Keratinocyte (primary cell): ENCODE measurements at regions not wholly inside any gene's neighbourhood (a gene's known extent, or its start where the extent isn't known, plus 50 kb on each side); places are given as distances from the start of the nearest gene placed in this dataset.

Source experiments
- EZH2 ChIP-seq: IDR thresholded peaks from one replicate; pipeline ENCODE4 v1.6.1; 2012; ENCODE audit warnings: inconsistent platforms, mild to moderate bottlenecking, low read length, moderate library complexity
- TF ChIP-seq, protein P1 (sequence below), 3 experiments: IDR thresholded peaks in 1 of 3; conservative IDR thresholded peaks in 1 of 3; optimal IDR thresholded peaks in 1 of 3; 2 replicates in 2 of 3; 3 replicates in 1 of 3; pipeline versions ENCODE3 to v1.5.1; 2011; ENCODE audit warnings: low read length in 3 of 3, mild to moderate bottlenecking in 3 of 3, moderate library complexity in 2 of 3, control low read depth in 1 of 3, inconsistent platforms in 1 of 3; ENCODE audit not compliant: insufficient read depth in 2 of 3; ENCODE audit errors: extremely low read depth in 1 of 3

DNA sequence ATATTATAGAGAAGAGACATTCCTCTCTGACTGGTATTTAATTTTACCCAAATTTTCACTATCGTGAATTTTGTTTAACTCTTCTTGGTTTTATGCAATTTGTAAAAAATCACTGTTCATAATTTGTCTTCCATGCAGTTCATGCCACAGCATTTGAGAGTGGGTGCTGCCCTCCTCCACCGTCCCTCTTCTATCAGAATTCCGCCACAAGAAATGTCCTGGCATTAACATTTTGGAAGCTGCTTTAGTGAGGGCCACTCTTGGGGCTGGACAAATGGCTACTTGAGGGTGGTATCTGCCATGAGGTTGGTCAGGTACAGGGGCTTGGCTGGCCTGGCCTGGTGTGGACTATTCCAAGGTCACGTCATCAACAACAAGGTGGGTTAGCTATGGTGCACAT, 68.3 kb upstream of the CLDN5 start:
- TF ChIP-seq, protein P1, sequence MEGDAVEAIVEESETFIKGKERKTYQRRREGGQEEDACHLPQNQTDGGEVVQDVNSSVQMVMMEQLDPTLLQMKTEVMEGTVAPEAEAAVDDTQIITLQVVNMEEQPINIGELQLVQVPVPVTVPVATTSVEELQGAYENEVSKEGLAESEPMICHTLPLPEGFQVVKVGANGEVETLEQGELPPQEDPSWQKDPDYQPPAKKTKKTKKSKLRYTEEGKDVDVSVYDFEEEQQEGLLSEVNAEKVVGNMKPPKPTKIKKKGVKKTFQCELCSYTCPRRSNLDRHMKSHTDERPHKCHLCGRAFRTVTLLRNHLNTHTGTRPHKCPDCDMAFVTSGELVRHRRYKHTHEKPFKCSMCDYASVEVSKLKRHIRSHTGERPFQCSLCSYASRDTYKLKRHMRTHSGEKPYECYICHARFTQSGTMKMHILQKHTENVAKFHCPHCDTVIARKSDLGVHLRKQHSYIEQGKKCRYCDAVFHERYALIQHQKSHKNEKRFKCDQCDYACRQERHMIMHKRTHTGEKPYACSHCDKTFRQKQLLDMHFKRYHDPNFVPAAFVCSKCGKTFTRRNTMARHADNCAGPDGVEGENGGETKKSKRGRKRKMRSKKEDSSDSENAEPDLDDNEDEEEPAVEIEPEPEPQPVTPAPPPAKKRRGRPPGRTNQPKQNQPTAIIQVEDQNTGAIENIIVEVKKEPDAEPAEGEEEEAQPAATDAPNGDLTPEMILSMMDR (optimal IDR thresholded peaks at IDR 0.05 in 1 of 3, IDR thresholded peaks at IDR 0.05 in 1 of 3, conservative IDR thresholded peaks at IDR 0.05 in 1 of 3; ENCODE audit: extremely low read depth in 1 of 3, insufficient read depth in 2 of 3, low read length in 3 of 3) = no peak
- no peak for TF ChIP-seq EZH2
